ENCODE measurements at regions not wholly inside any gene's neighbourhood (a gene's known extent, or its start where the extent isn't known, plus 50 kb on each side); places are given as distances from the start of the nearest gene placed in this dataset.

DNA sequence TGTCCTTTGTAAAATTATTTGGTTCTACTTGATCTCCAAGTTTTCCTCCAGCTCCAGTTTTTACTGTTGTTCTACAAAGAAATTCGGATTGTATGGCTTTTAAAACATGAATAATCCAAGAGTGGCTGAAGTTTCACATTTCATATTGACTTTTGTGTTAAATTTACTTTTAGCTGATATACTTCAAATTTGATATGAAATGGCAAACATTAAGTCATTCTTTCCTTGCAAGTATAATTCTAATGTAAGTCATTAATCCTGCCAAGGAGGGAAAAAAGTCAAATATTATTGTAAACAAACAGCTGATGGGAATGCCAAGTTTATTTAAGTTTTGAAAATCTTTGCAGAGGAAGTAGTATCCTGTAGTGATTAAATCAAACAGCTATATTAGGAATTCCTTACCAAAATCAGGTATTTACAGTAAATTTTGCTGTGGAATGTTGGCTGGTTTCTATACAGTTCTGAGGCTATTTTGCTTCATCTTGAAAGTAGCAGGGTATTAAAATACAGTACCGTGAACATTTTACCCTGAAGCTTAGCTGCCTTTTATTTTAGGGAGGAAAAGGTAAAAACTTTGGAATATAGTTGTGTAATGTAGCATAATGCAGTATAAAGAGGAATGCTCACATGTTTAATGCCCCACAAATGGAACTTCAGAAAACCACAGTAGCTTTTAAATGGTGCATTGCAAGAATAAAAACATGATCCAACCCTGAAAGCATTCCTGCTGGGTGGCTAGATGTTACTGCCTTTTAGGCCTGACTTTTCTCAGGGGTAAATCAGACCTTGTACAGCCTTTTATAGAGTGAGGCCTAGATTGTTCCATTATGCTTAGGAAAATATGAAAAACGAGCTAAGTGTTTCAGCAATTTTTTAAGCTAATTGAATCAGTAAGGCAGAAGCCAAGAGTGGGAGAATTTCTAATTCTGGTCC, 62.7 kb upstream of the NT5C1B start:
- TF ChIP-seq, protein P1, sequence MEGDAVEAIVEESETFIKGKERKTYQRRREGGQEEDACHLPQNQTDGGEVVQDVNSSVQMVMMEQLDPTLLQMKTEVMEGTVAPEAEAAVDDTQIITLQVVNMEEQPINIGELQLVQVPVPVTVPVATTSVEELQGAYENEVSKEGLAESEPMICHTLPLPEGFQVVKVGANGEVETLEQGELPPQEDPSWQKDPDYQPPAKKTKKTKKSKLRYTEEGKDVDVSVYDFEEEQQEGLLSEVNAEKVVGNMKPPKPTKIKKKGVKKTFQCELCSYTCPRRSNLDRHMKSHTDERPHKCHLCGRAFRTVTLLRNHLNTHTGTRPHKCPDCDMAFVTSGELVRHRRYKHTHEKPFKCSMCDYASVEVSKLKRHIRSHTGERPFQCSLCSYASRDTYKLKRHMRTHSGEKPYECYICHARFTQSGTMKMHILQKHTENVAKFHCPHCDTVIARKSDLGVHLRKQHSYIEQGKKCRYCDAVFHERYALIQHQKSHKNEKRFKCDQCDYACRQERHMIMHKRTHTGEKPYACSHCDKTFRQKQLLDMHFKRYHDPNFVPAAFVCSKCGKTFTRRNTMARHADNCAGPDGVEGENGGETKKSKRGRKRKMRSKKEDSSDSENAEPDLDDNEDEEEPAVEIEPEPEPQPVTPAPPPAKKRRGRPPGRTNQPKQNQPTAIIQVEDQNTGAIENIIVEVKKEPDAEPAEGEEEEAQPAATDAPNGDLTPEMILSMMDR (IDR thresholded peaks at IDR 0.05): no peak
- TF ChIP-seq POLR2A (IDR thresholded peaks at IDR 0.05) (no peak), EP300 (IDR thresholded peaks at IDR 0.05) (no peak), POLR2AphosphoS5 (IDR thresholded peaks at IDR 0.05) (no peak)

Measured in upper lobe of left lung (tissue), 4 donors.